Astrocyte (in vitro differentiated cells and primary cell): ENCODE measurements at regions not wholly inside any gene's neighbourhood (a gene's known extent, or its start where the extent isn't known, plus 50 kb on each side); places are given as distances from the start of the nearest gene placed in this dataset.

Experiments
- DNase-seq: peaks from one replicate; pipeline ENCODE4 v3.0.0-alpha.2; 2010; ENCODE audit warnings: low read depth
- FAIRE-seq: peaks from 2 replicates; lab custom pipeline; 2011; peaks lifted over from hg19 to GRCh38; lab: Jason Lieb, UNC
- H2AFZ ChIP-seq: 2 replicates; pipeline ENCODE4 v1.6.0; 2012; ENCODE audit warnings: low read depth, low read length, inconsistent platforms
- H3K27ac ChIP-seq: 2 replicates; pipeline ENCODE4 v1.5.1; 2011; ENCODE audit warnings: low read depth, low read length, inconsistent platforms
- H3K27me3 ChIP-seq: 2 replicates; pipeline ENCODE4 v1.6.0; 2011; ENCODE audit warnings: low read length, inconsistent platforms; ENCODE audit not compliant: insufficient read depth
- H3K36me3 ChIP-seq: 2 replicates; pipeline ENCODE4 v1.5.1; 2011; ENCODE audit warnings: low read length, inconsistent platforms; ENCODE audit not compliant: insufficient read depth
- H3K4me1 ChIP-seq: 2 replicates; pipeline ENCODE4 v1.5.1; 2011; ENCODE audit warnings: low read length, inconsistent platforms; ENCODE audit not compliant: insufficient read depth
- H3K4me2 ChIP-seq: 2 replicates; pipeline ENCODE4 v1.6.0; 2012; ENCODE audit warnings: low read length, inconsistent platforms
- H3K4me3 ChIP-seq: 2 replicates; pipeline ENCODE4 v1.5.1; 2011; ENCODE audit warnings: low read depth, mild to moderate bottlenecking, low read length, inconsistent platforms; ENCODE audit not compliant: insufficient read depth
- H3K79me2 ChIP-seq: 2 replicates; pipeline ENCODE4 v1.6.0; 2012; ENCODE audit warnings: mild to moderate bottlenecking, low read length, inconsistent platforms; ENCODE audit not compliant: insufficient read depth
- H3K9ac ChIP-seq: 2 replicates; pipeline ENCODE4 v1.6.0; 2012; ENCODE audit warnings: mild to moderate bottlenecking, low read length, inconsistent platforms
- H3K9me3 ChIP-seq: 2 replicates; pipeline ENCODE4 v1.5.1; 2012; ENCODE audit warnings: low read depth, mild to moderate bottlenecking, low read length, inconsistent platforms; ENCODE audit not compliant: insufficient read depth
- H4K20me1 ChIP-seq: 2 replicates; pipeline ENCODE4 v1.6.0; 2012; ENCODE audit warnings: low read length, inconsistent platforms; ENCODE audit not compliant: insufficient read depth
- H3K27ac Mint-ChIP-seq: one replicate; pipeline ENCODE4 v1.8.0; 2021; ENCODE audit warnings: mild to moderate bottlenecking, mixed read lengths; ENCODE audit not compliant: unreplicated experiment
- H3K27me3 Mint-ChIP-seq: one replicate; pipeline ENCODE4 v1.8.0; 2021; ENCODE audit warnings: low read depth, mixed read lengths; ENCODE audit not compliant: unreplicated experiment
- H3K36me3 Mint-ChIP-seq: one replicate; pipeline ENCODE4 v1.8.0; 2021; ENCODE audit warnings: low read depth, mixed read lengths; ENCODE audit not compliant: unreplicated experiment
- H3K4me1 Mint-ChIP-seq: one replicate; pipeline ENCODE4 v1.8.0; 2021; ENCODE audit warnings: low read depth, mixed read lengths; ENCODE audit not compliant: unreplicated experiment
- H3K4me3 Mint-ChIP-seq: one replicate; pipeline ENCODE4 v1.8.0; 2021; ENCODE audit warnings: mild to moderate bottlenecking, moderate library complexity, mixed read lengths; ENCODE audit not compliant: unreplicated experiment
- H3K9me3 Mint-ChIP-seq: one replicate; pipeline ENCODE4 v1.8.0; 2021; ENCODE audit warnings: mild to moderate bottlenecking, mixed read lengths; ENCODE audit not compliant: unreplicated experiment
- EZH2 ChIP-seq: IDR thresholded peaks from 2 replicates; pipeline ENCODE4 v1.6.1; 2012; ENCODE audit warnings: mild to moderate bottlenecking, low read length, inconsistent platforms; ENCODE audit not compliant: insufficient read depth
- TF ChIP-seq, protein P1 (sequence below): IDR thresholded peaks from 2 replicates; pipeline ENCODE4 v1.5.1; 2011; ENCODE audit warnings: low read depth, mild to moderate bottlenecking, inconsistent platforms, low read length, moderate library complexity; ENCODE audit not compliant: insufficient read depth

- Histone ChIP-seq H3K27ac (no peak overlapping the region), H3K9me3 (no peaks in the 10 kb centered on the region), H3K79me2 (no peaks in the 10 kb centered on the region), H3K4me2 (no peak overlapping the region), H3K36me3 (no peaks in the 10 kb centered on the region), H3K4me3 (no peak overlapping the region), H3K4me1 (no peaks in the 10 kb centered on the region), H3K27me3 (no peaks in the 10 kb centered on the region), H3K9ac (no peak overlapping the region), H4K20me1 (no peaks in the 10 kb centered on the region), H2AFZ (no peak overlapping the region)
- Mint-ChIP-seq H3K4me3 (no peak overlapping the region), H3K9me3 (peaks cover 6% of the 10 kb centered on the region), H3K27me3 (no peaks in the 10 kb centered on the region), H3K4me1 (peaks cover 3% of the 10 kb centered on the region), H3K27ac (no peak overlapping the region), H3K36me3 (no peaks in the 10 kb centered on the region)
- TF ChIP-seq, protein P1, sequence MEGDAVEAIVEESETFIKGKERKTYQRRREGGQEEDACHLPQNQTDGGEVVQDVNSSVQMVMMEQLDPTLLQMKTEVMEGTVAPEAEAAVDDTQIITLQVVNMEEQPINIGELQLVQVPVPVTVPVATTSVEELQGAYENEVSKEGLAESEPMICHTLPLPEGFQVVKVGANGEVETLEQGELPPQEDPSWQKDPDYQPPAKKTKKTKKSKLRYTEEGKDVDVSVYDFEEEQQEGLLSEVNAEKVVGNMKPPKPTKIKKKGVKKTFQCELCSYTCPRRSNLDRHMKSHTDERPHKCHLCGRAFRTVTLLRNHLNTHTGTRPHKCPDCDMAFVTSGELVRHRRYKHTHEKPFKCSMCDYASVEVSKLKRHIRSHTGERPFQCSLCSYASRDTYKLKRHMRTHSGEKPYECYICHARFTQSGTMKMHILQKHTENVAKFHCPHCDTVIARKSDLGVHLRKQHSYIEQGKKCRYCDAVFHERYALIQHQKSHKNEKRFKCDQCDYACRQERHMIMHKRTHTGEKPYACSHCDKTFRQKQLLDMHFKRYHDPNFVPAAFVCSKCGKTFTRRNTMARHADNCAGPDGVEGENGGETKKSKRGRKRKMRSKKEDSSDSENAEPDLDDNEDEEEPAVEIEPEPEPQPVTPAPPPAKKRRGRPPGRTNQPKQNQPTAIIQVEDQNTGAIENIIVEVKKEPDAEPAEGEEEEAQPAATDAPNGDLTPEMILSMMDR, result no peak
- TF ChIP-seq EZH2, result no peak
- no peak for FAIRE-seq
- DNase-seq, result no peak
Observed at GRCh38 chr6:90816764-90817163, 229.9 kb upstream of the MAP3K7 start.

DNA sequence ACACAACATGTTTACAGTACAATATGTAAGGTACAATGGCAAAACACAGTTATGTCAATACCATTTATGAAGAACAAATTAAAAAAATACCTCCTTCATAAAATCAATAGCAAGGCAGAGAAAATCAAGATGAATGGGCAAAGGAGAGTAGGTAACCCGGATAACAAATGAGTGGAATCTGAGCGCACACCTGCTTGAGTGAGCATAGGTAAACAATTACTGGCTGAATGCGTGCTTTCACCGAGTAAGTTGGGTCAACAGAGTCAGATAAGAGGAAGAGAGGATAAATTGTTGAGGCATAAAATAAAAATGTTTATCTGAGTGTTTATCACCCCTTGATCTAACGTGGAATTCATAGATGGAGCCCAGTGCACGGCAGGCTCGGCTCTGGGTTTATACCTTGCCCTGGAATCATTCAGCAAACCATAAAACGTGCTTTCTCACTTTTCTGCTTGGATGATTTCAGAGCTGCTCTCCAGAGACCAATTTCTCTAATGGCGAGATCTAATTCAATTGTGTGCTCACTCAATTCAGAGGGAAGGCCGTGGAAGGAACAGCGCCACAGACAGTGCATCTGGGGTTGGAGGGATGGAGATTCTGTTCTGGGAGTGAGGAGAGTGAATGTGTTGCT lies 224.8 kb upstream of the MAP3K7 start:
- no peaks in the 10 kb centered on the region for H3K27me3 ChIP-seq
- Mint-ChIP-seq H3K9me3 (peaks cover 6% of the 10 kb centered on the region), H3K4me1 (no peaks in the 10 kb centered on the region), H3K36me3 (no peaks in the 10 kb centered on the region), H3K27me3 (no peaks in the 10 kb centered on the region), H3K4me3 (no peak overlapping the region), H3K27ac (no peak overlapping the region)
- H3K79me2 ChIP-seq, result no peaks in the 10 kb centered on the region
- H3K27ac ChIP-seq, result no peak overlapping the region
- H4K20me1 ChIP-seq, result no peaks in the 10 kb centered on the region
- H3K9ac ChIP-seq, result no peak overlapping the region
- no peak for TF ChIP-seq EZH2
- TF ChIP-seq, protein P1, result no peak
- no peak for FAIRE-seq
- H3K4me2 ChIP-seq, result no peak overlapping the region
- DNase-seq, result no peak
- H3K36me3 ChIP-seq, result no peaks in the 10 kb centered on the region
- no peaks in the 10 kb centered on the region for H3K4me1 ChIP-seq
- H3K4me3 ChIP-seq, result no peak overlapping the region
- H2AFZ ChIP-seq, result no peak overlapping the region
- H3K9me3 ChIP-seq, result no peaks in the 10 kb centered on the region

DNA sequence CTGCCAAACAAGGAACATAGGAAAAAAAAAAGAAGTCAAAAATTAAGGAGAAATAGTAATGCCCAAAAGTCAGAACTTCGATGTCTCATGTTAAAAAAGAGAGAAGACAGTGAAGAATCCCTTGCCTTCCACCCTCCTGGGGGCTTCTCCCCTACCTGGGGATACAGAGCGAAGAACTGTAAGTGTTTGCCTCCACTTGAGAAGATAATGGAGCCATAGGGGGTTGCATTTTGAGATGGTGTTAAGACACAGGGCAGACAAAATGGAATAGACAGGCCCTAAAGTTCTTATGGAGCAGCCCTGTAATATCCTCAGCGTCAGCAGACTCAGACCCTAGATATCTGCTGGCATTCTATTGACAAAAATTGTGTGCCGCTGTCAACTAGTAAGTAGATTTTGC lies 222.2 kb upstream of the MAP3K7 start:
- H3K27me3 Mint-ChIP-seq, result no peaks in the 10 kb centered on the region
- TF ChIP-seq, protein P1, result no peak
- Histone ChIP-seq H2AFZ (no peak overlapping the region), H3K9me3 (no peaks in the 10 kb centered on the region), H3K27ac (no peak overlapping the region), H4K20me1 (no peaks in the 10 kb centered on the region), H3K4me1 (no peaks in the 10 kb centered on the region), H3K79me2 (no peaks in the 10 kb centered on the region), H3K36me3 (no peaks in the 10 kb centered on the region), H3K4me3 (no peak overlapping the region), H3K4me2 (no peak overlapping the region), H3K27me3 (no peaks in the 10 kb centered on the region), H3K9ac (no peak overlapping the region)
- no peak overlapping the region for H3K27ac Mint-ChIP-seq
- no peaks in the 10 kb centered on the region for H3K4me1 Mint-ChIP-seq
- no peak for DNase-seq
- no peak overlapping the region for H3K4me3 Mint-ChIP-seq
- H3K9me3 Mint-ChIP-seq, result peaks cover 2% of the 10 kb centered on the region
- FAIRE-seq, result no peak
- no peaks in the 10 kb centered on the region for H3K36me3 Mint-ChIP-seq
